Ectodermal cell (in vitro differentiated cells): ENCODE measurements at regions not wholly inside any gene's neighbourhood (a gene's known extent, or its start where the extent isn't known, plus 50 kb on each side); places are given as distances from the start of the nearest gene placed in this dataset.
"Not testable (repeated sequence)": the region's sequence is repeated elsewhere in the genome, so short reads cannot be mapped to it uniquely, and the experiment has no call there.

ENCODE experiments used
- H3K27ac ChIP-seq: 2 replicates; pipeline ENCODE4 v1.7.0; 2013; ENCODE audit warnings: mild to moderate bottlenecking, low read depth, low read length; ENCODE audit not compliant: insufficient read depth, poor library complexity, severe bottlenecking
- H3K27me3 ChIP-seq: 2 replicates; pipeline ENCODE4 v1.7.0; 2013; ENCODE audit warnings: mild to moderate bottlenecking, low read length; ENCODE audit not compliant: insufficient read depth, control insufficient read depth, poor library complexity, severe bottlenecking
- H3K36me3 ChIP-seq: one replicate; pipeline ENCODE4 v1.7.0; 2013; ENCODE audit warnings: low read length; ENCODE audit not compliant: control insufficient read depth, insufficient read depth
- H3K4me1 ChIP-seq: one replicate; pipeline ENCODE4 v1.7.0; 2013; ENCODE audit warnings: low read length; ENCODE audit not compliant: control insufficient read depth, insufficient read depth
- H3K4me3 ChIP-seq: 2 replicates; pipeline ENCODE4 v1.7.0; 2013; ENCODE audit warnings: low read depth, low read length, control low read depth; ENCODE audit not compliant: insufficient read depth
- H3K9me3 ChIP-seq: 2 replicates; pipeline ENCODE4 v1.7.0; 2013; ENCODE audit warnings: mild to moderate bottlenecking, low read length, moderate library complexity; ENCODE audit not compliant: control insufficient read depth
- WGBS, 2 experiments: methylation state at CpG; one replicate each; pipeline ENCODE4 v1.1.7; 2013; ENCODE audit warnings: missing lambda C conversion rate in 2 of 2; 5-methylcytosine and 5-hydroxymethylcytosine counted together

GRCh38 chr3:56929809-56930615, 128.3 kb upstream of the ARHGEF3 start:
- Histone ChIP-seq H3K4me3 (no peak overlapping the region), H3K36me3 (no peaks in the 10 kb centered on the region), H3K27ac (no peak overlapping the region), H3K4me1 (peaks cover 7% of the 10 kb centered on the region), H3K27me3 (no peaks in the 10 kb centered on the region), H3K9me3 (no peaks in the 10 kb centered on the region)
- 91 to 93% methylated on average over 10 of the region's 10 CpGs for WGBS, 2 experiments

DNA sequence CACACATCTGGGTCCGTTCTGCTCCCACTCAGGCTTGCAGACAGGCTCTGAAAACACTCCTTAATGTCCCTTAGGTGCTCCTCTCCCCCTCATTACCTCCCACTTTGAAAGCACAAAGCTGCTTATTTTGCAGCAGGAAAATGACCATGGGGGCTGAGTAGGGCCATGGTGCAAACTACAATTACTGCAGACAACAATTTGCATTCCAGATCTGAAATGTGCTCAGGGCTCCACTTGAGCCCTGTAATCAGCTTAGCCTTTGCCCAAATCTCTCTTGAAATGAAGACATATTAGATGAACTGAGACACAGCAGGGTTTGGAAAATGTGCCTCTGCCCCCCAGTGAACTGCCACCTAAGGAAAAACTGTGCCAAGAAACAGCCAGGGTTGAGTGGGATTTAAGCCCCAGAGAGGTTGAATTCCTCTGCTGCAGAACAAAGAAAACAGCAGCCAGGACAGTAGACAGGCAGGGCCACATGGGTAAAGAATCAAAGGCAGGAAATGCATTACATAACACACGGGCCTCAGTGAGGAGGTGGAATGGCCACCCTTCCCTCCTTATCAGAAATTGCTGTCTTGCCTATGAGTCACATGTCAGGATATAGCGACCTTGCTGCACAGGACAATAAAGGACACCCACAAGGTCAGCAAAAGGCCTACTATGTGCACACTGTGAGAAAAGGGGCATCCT, 126.8 kb upstream of the ARHGEF3 start:
- 64 to 71% methylated on average over 3 of the region's 3 CpGs for WGBS, 2 experiments

GRCh38 chr3:56927855-56928254, 126.1 kb upstream of the ARHGEF3 start:
- no peak overlapping the region for H3K27ac ChIP-seq
- no peaks in the 10 kb centered on the region for H3K27me3 ChIP-seq
- H3K4me3 ChIP-seq = no peak overlapping the region
- peaks cover 7% of the 10 kb centered on the region for H3K4me1 ChIP-seq
- H3K9me3 ChIP-seq = no peaks in the 10 kb centered on the region
- WGBS, 2 experiments = 85 to 92% methylated on average over 2 of the region's 2 CpGs
- H3K36me3 ChIP-seq = no peaks in the 10 kb centered on the region

More for the DNA sequence above, 126.8 kb upstream of the ARHGEF3 start:
- Histone ChIP-seq H3K27me3 (no peaks in the 10 kb centered on the region), H3K9me3 (no peaks in the 10 kb centered on the region), H3K36me3 (no peaks in the 10 kb centered on the region), H3K4me1 (peaks cover 7% of the 10 kb centered on the region), H3K27ac (no peak overlapping the region), H3K4me3 (no peak overlapping the region)

- 90% methylated on average over 2 of the region's 2 CpGs for WGBS, 2 experiments
- Histone ChIP-seq H3K4me3 (no peak overlapping the region), H3K27ac (no peak overlapping the region), H3K9me3 (no peaks in the 10 kb centered on the region), H3K4me1 (peaks cover 7% of the 10 kb centered on the region), H3K36me3 (no peaks in the 10 kb centered on the region), H3K27me3 (no peaks in the 10 kb centered on the region)
Observed at GRCh38 chr3:56926947-56927282, 125.2 kb upstream of the ARHGEF3 start.

GRCh38 chr3:56926243-56926946, 124.6 kb upstream of the ARHGEF3 start:
- 82 to 84% methylated on average over 3 of the region's 3 CpGs for WGBS, 2 experiments
- Histone ChIP-seq H3K27me3 (no peaks in the 10 kb centered on the region), H3K4me3 (no peak overlapping the region), H3K27ac (no peak overlapping the region), H3K9me3 (no peaks in the 10 kb centered on the region), H3K36me3 (no peaks in the 10 kb centered on the region), H3K4me1 (peaks cover 7% of the 10 kb centered on the region)

- not testable (repeated sequence) for H3K27ac ChIP-seq, H3K27me3 ChIP-seq, H3K4me1 ChIP-seq, H3K9me3 ChIP-seq, H3K4me3 ChIP-seq, H3K36me3 ChIP-seq
- 88 to 90% methylated on average over 1 of the region's 1 CpG for WGBS, 2 experiments
Observed at GRCh38 chr3:56924700-56925099, 123.0 kb upstream of the ARHGEF3 start.

- Histone ChIP-seq H3K36me3 (no peaks in the 10 kb centered on the region), H3K4me1 (peaks cover 6% of the 10 kb centered on the region), H3K9me3 (no peaks in the 10 kb centered on the region), H3K27ac (no peak overlapping the region), H3K27me3 (no peaks in the 10 kb centered on the region), H3K4me3 (no peak overlapping the region)
- 54 to 55% methylated on average over 3 of the region's 3 CpGs for WGBS, 2 experiments
Observed at GRCh38 chr3:56923526-56924224, 121.9 kb upstream of the ARHGEF3 start.

GRCh38 chr3:56921573-56922453, 120.1 kb upstream of the ARHGEF3 start:
- no peaks in the 10 kb centered on the region for H3K36me3 ChIP-seq
- no peak overlapping the region for H3K27ac ChIP-seq
- no peaks in the 10 kb centered on the region for H3K27me3 ChIP-seq
- WGBS, 2 experiments = 92% methylated on average over 7 of the region's 7 CpGs
- H3K9me3 ChIP-seq = no peaks in the 10 kb centered on the region
- H3K4me1 ChIP-seq = no peaks in the 10 kb centered on the region
- H3K4me3 ChIP-seq = no peak overlapping the region

DNA sequence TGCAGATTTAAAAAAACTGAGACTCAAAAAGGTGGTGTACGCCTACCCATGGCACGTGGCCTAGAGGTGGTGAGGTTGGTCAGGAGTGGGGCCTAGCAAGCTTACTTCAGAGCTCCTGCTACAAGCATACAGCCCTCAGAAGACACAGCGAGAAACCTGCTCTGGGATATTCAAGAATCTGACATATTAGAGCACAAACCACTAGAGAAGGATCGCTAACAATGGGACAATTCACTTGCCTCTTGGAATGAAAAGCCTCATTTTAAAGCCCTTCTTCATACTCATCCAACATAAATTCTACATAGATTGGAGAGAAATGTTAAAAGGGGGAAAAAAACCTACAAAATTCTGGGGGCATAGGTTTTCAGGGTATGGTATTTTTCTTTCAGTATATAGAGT, 118.0 kb upstream of the ARHGEF3 start:
- WGBS, 2 experiments = 94 to 96% methylated on average over 4 of the region's 4 CpGs
- Histone ChIP-seq H3K9me3 (no peaks in the 10 kb centered on the region), H3K27me3 (no peaks in the 10 kb centered on the region), H3K27ac (no peak overlapping the region), H3K4me3 (no peak overlapping the region), H3K4me1 (peaks cover 8% of the 10 kb centered on the region), H3K36me3 (no peaks in the 10 kb centered on the region)
